Stimulated activated CD4-positive, alpha-beta T cell treated with anti-CD3 and anti-CD28 coated beads, TNF-alpha, amount 100 ng/mL, for 4 hours (primary cell): ENCODE measurements at regions not wholly inside any gene's neighbourhood (a gene's known extent, or its start where the extent isn't known, plus 50 kb on each side); places are given as distances from the start of the nearest gene placed in this dataset.
"Not testable (repeated sequence)": the region's sequence is repeated elsewhere in the genome, so short reads cannot be mapped to it uniquely, and the experiment has no call there.

Experiments used
- DNase-seq, 3 experiments: peaks; one replicate each; pipeline ENCODE4 v3.0.0-alpha.2; 2020; ENCODE audit warnings: low read depth in 3 of 3

- no peak for DNase-seq
Measured at GRCh38 chr1:29425631-29426030, 189.3 kb downstream of the PTPRU start.

GRCh38 chr1:29424266-29424665 is 187.9 kb downstream of the PTPRU start:
- DNase-seq = no peak

- no peak for DNase-seq
Measured at GRCh38 chr1:29420202-29420601, 183.9 kb downstream of the PTPRU start.

GRCh38 chr1:29417971-29418370 is 181.6 kb downstream of the PTPRU start:
- DNase-seq = no peak

GRCh38 chr1:29417147-29417858 is 181.0 kb downstream of the PTPRU start:
- DNase-seq = no peak

- no peak for DNase-seq
Measured at GRCh38 chr1:29416267-29417146, 180.2 kb downstream of the PTPRU start.

GRCh38 chr1:29415861-29416260 is 179.5 kb downstream of the PTPRU start:
- no peak for DNase-seq

GRCh38 chr1:29415156-29415830 is 179.0 kb downstream of the PTPRU start:
- DNase-seq = no peak

- DNase-seq = no peak
Measured at GRCh38 chr1:29414086-29414485, 177.8 kb downstream of the PTPRU start.

GRCh38 chr1:29413661-29414060 is 177.3 kb downstream of the PTPRU start:
- DNase-seq = no peak

GRCh38 chr1:29412591-29412990 is 176.3 kb downstream of the PTPRU start:
- no peak for DNase-seq

- no peak for DNase-seq
Measured at GRCh38 chr1:29410476-29410875, 174.2 kb downstream of the PTPRU start.

- DNase-seq = no peak
Measured at GRCh38 chr1:29409616-29410015, 173.3 kb downstream of the PTPRU start.

- no peak for DNase-seq
Measured at GRCh38 chr1:29408831-29409605, 172.7 kb downstream of the PTPRU start.

GRCh38 chr1:29406814-29407213 is 170.5 kb downstream of the PTPRU start:
- DNase-seq = no peak

GRCh38 chr1:29400203-29400602 is 163.9 kb downstream of the PTPRU start:
- not testable (repeated sequence) for DNase-seq

GRCh38 chr1:29399465-29399864 is 163.1 kb downstream of the PTPRU start:
- no peak for DNase-seq

GRCh38 chr1:29398431-29398830 is 162.1 kb downstream of the PTPRU start:
- DNase-seq = no peak

GRCh38 chr1:29397981-29398380 is 161.7 kb downstream of the PTPRU start:
- no peak for DNase-seq

GRCh38 chr1:29397256-29397590 is 160.9 kb downstream of the PTPRU start:
- DNase-seq = no peak

- no peak for DNase-seq
Measured at GRCh38 chr1:29396438-29397255, 160.3 kb downstream of the PTPRU start.
